ENCODE measurements at regions not wholly inside any gene's neighbourhood (a gene's known extent, or its start where the extent isn't known, plus 50 kb on each side); places are given as distances from the start of the nearest gene placed in this dataset.

DNA sequence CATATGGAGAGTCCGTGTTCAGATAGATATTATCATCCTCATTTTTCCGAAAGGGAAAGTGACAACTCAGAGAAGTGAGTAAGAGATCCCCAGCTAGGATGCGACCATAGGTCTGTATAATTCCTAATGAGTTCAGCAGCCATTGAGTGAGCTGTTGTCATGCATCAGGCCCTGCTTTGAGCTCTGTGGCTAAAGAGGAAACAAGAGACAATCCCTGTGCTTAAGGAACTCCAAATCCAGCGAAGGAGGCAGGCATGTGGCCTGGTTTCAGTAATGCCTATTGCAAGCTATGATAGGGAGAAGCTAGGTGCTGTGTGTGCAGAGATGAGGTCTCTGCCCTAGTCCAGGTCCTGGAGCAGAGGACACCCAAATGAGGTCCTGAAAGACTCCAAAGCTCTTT lies 192.8 kb downstream of the ACTL7B start:
- BruUV-seq (replicated peaks) = no TSS peak
- no peaks in the 10 kb centered on the region for H3K27me3 ChIP-seq (replicated peaks; ENCODE audit: control insufficient read depth, insufficient read depth, low read length)
- no peaks in the 10 kb centered on the region for H3K36me3 ChIP-seq (ENCODE audit: control insufficient read depth, insufficient read depth, low read length)
- Mint-ChIP-seq H3K27ac (ENCODE audit: unreplicated experiment) (no peak overlapping the region), H3K27me3 (ENCODE audit: insufficient read depth, unreplicated experiment) (no peaks in the 10 kb centered on the region), H3K4me3 (ENCODE audit: unreplicated experiment) (no peak overlapping the region), H3K36me3 (ENCODE audit: insufficient read depth, unreplicated experiment) (no peaks in the 10 kb centered on the region), H3K9me3 (ENCODE audit: unreplicated experiment) (peaks cover 14% of the 10 kb centered on the region), H3K4me1 (ENCODE audit: low read depth, unreplicated experiment) (no peaks in the 10 kb centered on the region)
- no peak overlapping the region for H3K4me3 ChIP-seq (ENCODE audit: low read depth, low read length)
- no peaks in the 10 kb centered on the region for H3K4me1 ChIP-seq
- ChIA-PET CTCF (no interaction called here), POLR2A (no interaction called here)
- TF ChIP-seq, protein P1, sequence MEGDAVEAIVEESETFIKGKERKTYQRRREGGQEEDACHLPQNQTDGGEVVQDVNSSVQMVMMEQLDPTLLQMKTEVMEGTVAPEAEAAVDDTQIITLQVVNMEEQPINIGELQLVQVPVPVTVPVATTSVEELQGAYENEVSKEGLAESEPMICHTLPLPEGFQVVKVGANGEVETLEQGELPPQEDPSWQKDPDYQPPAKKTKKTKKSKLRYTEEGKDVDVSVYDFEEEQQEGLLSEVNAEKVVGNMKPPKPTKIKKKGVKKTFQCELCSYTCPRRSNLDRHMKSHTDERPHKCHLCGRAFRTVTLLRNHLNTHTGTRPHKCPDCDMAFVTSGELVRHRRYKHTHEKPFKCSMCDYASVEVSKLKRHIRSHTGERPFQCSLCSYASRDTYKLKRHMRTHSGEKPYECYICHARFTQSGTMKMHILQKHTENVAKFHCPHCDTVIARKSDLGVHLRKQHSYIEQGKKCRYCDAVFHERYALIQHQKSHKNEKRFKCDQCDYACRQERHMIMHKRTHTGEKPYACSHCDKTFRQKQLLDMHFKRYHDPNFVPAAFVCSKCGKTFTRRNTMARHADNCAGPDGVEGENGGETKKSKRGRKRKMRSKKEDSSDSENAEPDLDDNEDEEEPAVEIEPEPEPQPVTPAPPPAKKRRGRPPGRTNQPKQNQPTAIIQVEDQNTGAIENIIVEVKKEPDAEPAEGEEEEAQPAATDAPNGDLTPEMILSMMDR (IDR thresholded peaks at IDR 0.05; ENCODE audit: insufficient read depth in 1 of 2, low read depth in 1 of 2, low read length in 1 of 2, severe bottlenecking in 1 of 2, unreplicated experiment in 1 of 2) = no peak
- intact Hi-C loops (cut with micrococcal nuclease; ENCODE audit: unreplicated experiment) = no loop called here
- peaks cover 16% of the 10 kb centered on the region; the same call in 1 of the 2 replicates for H3K9me3 ChIP-seq
- no peak for DNase-seq

DNA sequence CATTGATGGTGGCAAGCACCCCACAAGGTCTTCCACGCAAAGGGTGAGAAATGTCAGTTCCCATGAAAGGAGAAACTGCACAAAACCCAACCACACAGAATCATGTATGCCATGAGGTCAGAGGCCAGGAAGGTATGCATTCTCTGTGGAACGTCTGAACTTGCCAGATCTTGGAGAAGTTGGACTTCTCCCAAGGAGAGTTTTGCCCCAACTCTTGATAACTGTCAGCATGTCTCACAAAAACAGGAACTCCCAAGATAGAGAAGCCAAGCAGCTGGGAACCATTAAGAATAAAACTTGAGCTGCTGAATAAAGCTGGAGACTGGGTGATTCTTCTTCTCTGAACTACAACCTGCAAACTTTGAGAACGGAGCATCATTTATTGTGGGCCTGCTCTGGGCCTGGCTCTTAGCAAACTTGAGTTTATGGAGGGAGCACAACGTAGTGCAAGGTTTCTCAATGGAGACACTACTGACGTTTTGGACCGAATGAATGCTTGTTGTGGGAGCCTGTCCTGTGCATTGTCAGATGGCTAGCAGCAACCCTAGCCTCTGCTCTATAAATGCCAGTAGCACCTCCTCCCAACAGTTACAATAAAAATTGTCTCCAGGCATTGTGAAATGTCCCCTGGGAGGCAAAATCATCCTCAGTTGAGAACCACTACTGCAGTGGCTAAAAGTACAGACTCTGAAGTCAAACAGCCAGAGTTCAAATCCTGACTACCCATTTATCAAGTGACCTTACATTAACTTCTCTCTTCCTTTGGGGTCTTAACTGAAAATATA lies 193.5 kb downstream of the ACTL7B start:
- intact Hi-C loops (cut with micrococcal nuclease; ENCODE audit: unreplicated experiment) = no loop called here
- TF ChIP-seq, protein P1 (IDR thresholded peaks at IDR 0.05; ENCODE audit: insufficient read depth in 1 of 2, low read depth in 1 of 2, low read length in 1 of 2, severe bottlenecking in 1 of 2, unreplicated experiment in 1 of 2) = no peak
- ChIA-PET CTCF (no interaction called here), POLR2A (no interaction called here)
- no peak overlapping the region for H3K4me3 Mint-ChIP-seq (ENCODE audit: unreplicated experiment)
- no peak overlapping the region for H3K27ac Mint-ChIP-seq (ENCODE audit: unreplicated experiment)
- BruUV-seq (replicated peaks) = no TSS peak
- no peak for DNase-seq
- H3K36me3 Mint-ChIP-seq (ENCODE audit: insufficient read depth, unreplicated experiment) = no peaks in the 10 kb centered on the region
- Histone ChIP-seq H3K27me3 (replicated peaks; ENCODE audit: control insufficient read depth, insufficient read depth, low read length) (no peaks in the 10 kb centered on the region), H3K36me3 (ENCODE audit: control insufficient read depth, insufficient read depth, low read length) (no peaks in the 10 kb centered on the region), H3K4me1 (no peaks in the 10 kb centered on the region), H3K4me3 (ENCODE audit: low read depth, low read length) (no peak overlapping the region), H3K9me3 (peaks cover 16% of the 10 kb centered on the region; the same call in 1 of the 2 replicates)
- no peaks in the 10 kb centered on the region for H3K27me3 Mint-ChIP-seq (ENCODE audit: insufficient read depth, unreplicated experiment)
- peaks cover 14% of the 10 kb centered on the region for H3K9me3 Mint-ChIP-seq (ENCODE audit: unreplicated experiment)
- no peaks in the 10 kb centered on the region for H3K4me1 Mint-ChIP-seq (ENCODE audit: low read depth, unreplicated experiment)

DNA sequence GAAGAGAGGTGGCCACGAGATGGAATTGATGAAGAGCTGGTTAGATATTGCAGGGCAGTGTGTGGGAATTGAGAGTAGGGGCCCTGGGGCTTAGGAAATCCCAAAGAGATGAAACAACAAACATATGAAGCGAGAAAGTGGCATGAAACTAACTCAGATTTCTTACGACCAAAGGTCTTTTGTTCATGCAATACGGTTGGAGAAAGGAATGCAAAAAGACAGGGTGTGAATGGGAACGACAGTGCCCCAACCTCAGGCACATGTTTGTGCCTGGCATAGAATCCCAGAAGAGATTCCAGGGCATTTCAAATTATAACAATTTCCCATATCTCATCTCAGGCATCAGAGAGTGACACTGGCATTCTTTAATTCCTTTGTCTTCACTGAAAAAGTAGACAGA lies 199.2 kb downstream of the ACTL7B start:
- Mint-ChIP-seq H3K4me3 (ENCODE audit: unreplicated experiment) (no peak overlapping the region), H3K9me3 (ENCODE audit: unreplicated experiment) (peaks cover 14% of the 10 kb centered on the region), H3K27me3 (ENCODE audit: insufficient read depth, unreplicated experiment) (peaks cover 2% of the 10 kb centered on the region), H3K27ac (ENCODE audit: unreplicated experiment) (no peak overlapping the region), H3K36me3 (ENCODE audit: insufficient read depth, unreplicated experiment) (no peaks in the 10 kb centered on the region), H3K4me1 (ENCODE audit: low read depth, unreplicated experiment) (no peaks in the 10 kb centered on the region)
- intact Hi-C loops (cut with micrococcal nuclease; ENCODE audit: unreplicated experiment) = no loop called here
- Histone ChIP-seq H3K36me3 (ENCODE audit: control insufficient read depth, insufficient read depth, low read length) (no peaks in the 10 kb centered on the region), H3K9me3 (peaks cover 16% of the 10 kb centered on the region; the same call in 1 of the 2 replicates), H3K4me3 (ENCODE audit: low read depth, low read length) (no peak overlapping the region), H3K4me1 (no peaks in the 10 kb centered on the region), H3K27me3 (replicated peaks; ENCODE audit: control insufficient read depth, insufficient read depth, low read length) (no peaks in the 10 kb centered on the region)
- DNase-seq = no peak
- ChIA-PET CTCF (no interaction called here), POLR2A (no interaction called here)
- TF ChIP-seq, protein P1 (IDR thresholded peaks at IDR 0.05; ENCODE audit: insufficient read depth in 1 of 2, low read depth in 1 of 2, low read length in 1 of 2, severe bottlenecking in 1 of 2, unreplicated experiment in 1 of 2) = no peak
- BruUV-seq (replicated peaks) = no TSS peak

Measured in Caco-2 (cell line).